Panc1 (cell line): ENCODE measurements at regions not wholly inside any gene's neighbourhood (a gene's known extent, or its start where the extent isn't known, plus 50 kb on each side); places are given as distances from the start of the nearest gene placed in this dataset.

Experiments
- ATAC-seq: fragments of 200-7000 bp; cut with Tn5 transposase; 2 replicates; pipeline ENCODE4 v1.9.1; 2020; ENCODE audit warnings: mild to moderate bottlenecking, moderate library complexity
- BruUV-seq: library from RNA; stranded (reverse); fragments of 400-500 nt; replicated peaks from 2 replicates; lab custom pipeline; 2021; lab: Mats Ljungman, UMichigan
- CTCF ChIA-PET: fragments of 300-600 bp; sonication (Branson Sonifier 250); formaldehyde crosslinking; loops from one replicate; lab custom pipeline; 2022; ENCODE audit warnings: antibody characterized with exemption; lab: Charles Lee
- POLR2A ChIA-PET: fragments of 300-600 bp; sonication (Branson Sonifier 250); formaldehyde crosslinking; loops from one replicate; lab custom pipeline; 2022; ENCODE audit warnings: antibody characterized with exemption; lab: Charles Lee
- DNase-seq: peaks from one replicate; pipeline ENCODE4 v3.0.0-alpha.2; 2010; ENCODE audit warnings: low read depth, low spot score
- H3K27ac ChIP-seq: 2 replicates; pipeline ENCODE4 v1.5.1; 2011; ENCODE audit warnings: mild to moderate bottlenecking, low read length, inconsistent platforms
- H3K27me3 ChIP-seq: fragments of 200-500 bp; sonication (Bioruptor generic); 2 replicates; pipeline ENCODE4 v1.6.0; 2014; ENCODE audit warnings: low read length, inconsistent platforms; ENCODE audit not compliant: control insufficient read depth, insufficient read depth
- H3K36me3 ChIP-seq: fragments of 200-500 bp; sonication (Bioruptor generic); 2 replicates; pipeline ENCODE4 v1.5.1; 2014; ENCODE audit warnings: inconsistent platforms, mild to moderate bottlenecking, low read length, moderate library complexity; ENCODE audit not compliant: control insufficient read depth, insufficient read depth
- H3K4me1 ChIP-seq: 2 replicates; pipeline ENCODE4 v1.5.1; 2011; ENCODE audit warnings: inconsistent platforms, mild to moderate bottlenecking, low read length, moderate library complexity; ENCODE audit not compliant: control insufficient read depth, insufficient read depth
- H3K4me3 ChIP-seq, 2 experiments: 2 replicates each; pipeline ENCODE4 v1.5.1; 2011 to 2012; ENCODE audit warnings: low read depth in 2 of 2, low read length in 2 of 2, mild to moderate bottlenecking in 2 of 2, inconsistent platforms in 1 of 2, moderate library complexity in 1 of 2
- H3K9me3 ChIP-seq: fragments of 200-500 bp; sonication (Bioruptor generic); 2 replicates; pipeline ENCODE4 v1.5.1; 2014; ENCODE audit warnings: low read depth, mild to moderate bottlenecking, inconsistent platforms, low read length, moderate library complexity; ENCODE audit not compliant: control insufficient read depth, insufficient read depth
- CTCF ChIP-seq: fragments of 450-650 bp; IDR thresholded peaks from 2 replicates; pipeline ENCODE4 v1.5.1; 2017; ENCODE audit warnings: mild to moderate bottlenecking
- POLR2AphosphoS5 ChIP-seq: IDR thresholded peaks from 2 replicates; pipeline ENCODE4 v1.6.1; 2012; ENCODE audit warnings: mild to moderate bottlenecking, low read depth, low read length, moderate library complexity
- REST ChIP-seq, 2 experiments: IDR thresholded peaks; 2 replicates each; pipeline ENCODE4 v1.6.1; 2011 to 2012; ENCODE audit warnings: low read depth in 2 of 2, control low read depth in 1 of 2, low read length in 1 of 2, mild to moderate bottlenecking in 1 of 2, moderate library complexity in 1 of 2; ENCODE audit not compliant: insufficient read depth in 1 of 2
- SIN3A ChIP-seq: IDR thresholded peaks from 2 replicates; pipeline ENCODE4 v1.6.1; 2012; ENCODE audit warnings: low read depth, mild to moderate bottlenecking, low read length, moderate library complexity, borderline replicate concordance; ENCODE audit not compliant: insufficient read depth
- TCF7L2 ChIP-seq: IDR thresholded peaks from 2 replicates; pipeline ENCODE4 v1.6.1; 2011; ENCODE audit warnings: mild to moderate bottlenecking, low read depth, low read length, inconsistent platforms
- in situ Hi-C: cut with HindIII; loops from 2 replicates; pipeline ENCODE4 v1.10.0; 2016; ENCODE audit warnings: low sequenced_read_pairs, low pct_unique_long_range_greater_than_20kb
- intact Hi-C: fragments of 100-400 bp; cut with micrococcal nuclease; formaldehyde crosslinking; loops from one replicate; pipeline ENCODE4 v1.10.0; 2022; ENCODE audit not compliant: unreplicated experiment

GRCh38 chr17:5885336-5885735, 184.8 kb upstream of the WSCD1 start:
- no peaks in the 10 kb centered on the region for H3K9me3 ChIP-seq
- BruUV-seq, result no TSS peak
- H3K27me3 ChIP-seq, result no peaks in the 10 kb centered on the region
- no peaks in the 10 kb centered on the region for H3K4me1 ChIP-seq
- CTCF ChIA-PET, result interaction anchor here (0.7 kb wide), 1 partner anchor 95 kb away, joined by 3 read pairs; no protein-coding TSS in a partner anchor
- no peak for TF ChIP-seq TCF7L2
- TF ChIP-seq CTCF, result no peak
- no peak for TF ChIP-seq SIN3A
- TF ChIP-seq REST (IDR thresholded peaks at IDR 0.05; ENCODE audit: insufficient read depth in 1 of 2, low read depth in 2 of 2, low read length in 1 of 2), result no peak
- TF ChIP-seq POLR2AphosphoS5, result no peak
- intact Hi-C loops (no loop called here), in situ Hi-C loops (no loop called here)
- no peak overlapping the region for H3K4me3 ChIP-seq
- ATAC-seq (no peak), DNase-seq (no peak)
- no peak overlapping the region for H3K27ac ChIP-seq
- H3K36me3 ChIP-seq, result no peaks in the 10 kb centered on the region
- POLR2A ChIA-PET, result no interaction called here

- Histone ChIP-seq H3K4me3 (no peak overlapping the region), H3K4me1 (no peaks in the 10 kb centered on the region), H3K9me3 (no peaks in the 10 kb centered on the region), H3K27ac (no peak overlapping the region), H3K27me3 (peaks cover 2% of the 10 kb centered on the region; the same call in 1 of the 2 replicates), H3K36me3 (no peaks in the 10 kb centered on the region)
- intact Hi-C loops, result no loop called here
- no peak for ATAC-seq
- no TSS peak for BruUV-seq
- POLR2A ChIA-PET, result no interaction called here
- CTCF ChIA-PET, result no interaction called here
- TF ChIP-seq POLR2AphosphoS5, result no peak
- TF ChIP-seq TCF7L2, result no peak
- TF ChIP-seq REST (IDR thresholded peaks at IDR 0.05; ENCODE audit: insufficient read depth in 1 of 2, low read depth in 2 of 2, low read length in 1 of 2), result no peak
- no peak for TF ChIP-seq CTCF
- TF ChIP-seq SIN3A, result no peak
- DNase-seq, result no peak
- in situ Hi-C loops, result no loop called here
Observed at GRCh38 chr17:5888811-5889210, 181.4 kb upstream of the WSCD1 start.
